ENCODE measurements at regions not wholly inside any gene's neighbourhood (a gene's known extent, or its start where the extent isn't known, plus 50 kb on each side); places are given as distances from the start of the nearest gene placed in this dataset.
"Not testable (repeated sequence)": the region's sequence is repeated elsewhere in the genome, so short reads cannot be mapped to it uniquely, and the experiment has no call there.

DNA sequence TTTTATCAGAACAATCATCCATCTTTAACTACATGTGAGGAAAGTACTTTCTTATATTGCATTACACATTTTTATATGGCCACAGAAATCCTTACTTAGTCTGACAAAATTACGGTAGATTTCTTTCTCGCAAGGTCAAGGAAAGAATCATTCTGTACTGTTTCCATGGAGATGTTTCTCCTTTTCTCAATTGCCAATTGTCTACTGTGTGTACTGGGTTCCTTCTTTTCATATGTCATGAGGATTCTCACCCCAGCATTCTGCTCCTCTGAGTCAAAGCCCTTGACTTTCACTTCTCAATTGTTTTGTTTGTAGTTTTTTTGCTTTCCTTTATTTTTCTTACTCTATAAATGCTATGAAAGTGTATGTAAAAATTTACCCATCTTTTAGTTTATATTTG lies 99.3 kb upstream of the AGAP9 start:
- H3K9me3 ChIP-seq (ENCODE audit: control insufficient read depth in 4 of 4, low read length in 3 of 4); H3K36me3 ChIP-seq (ENCODE audit: control insufficient read depth in 4 of 4, insufficient read depth in 3 of 4, low read depth in 1 of 4, low read length in 3 of 4); H3K27ac ChIP-seq (ENCODE audit: low read depth in 1 of 2, low read length in 2 of 2); DNase-seq (ENCODE audit: low spot score); H3K4me3 ChIP-seq (ENCODE audit: low read depth in 1 of 3, low read length in 3 of 3); H3K4me1 ChIP-seq (ENCODE audit: control insufficient read depth in 4 of 4, insufficient read depth in 4 of 4, low read length in 3 of 4); H3K9ac ChIP-seq (ENCODE audit: low read depth in 1 of 2, low read length in 2 of 2); H3K27me3 ChIP-seq (ENCODE audit: control insufficient read depth in 4 of 4, insufficient read depth in 4 of 4, low read length in 3 of 4): not testable (repeated sequence)
- 82% methylated on average over 2 of the region's 2 CpGs for WGBS

DNA sequence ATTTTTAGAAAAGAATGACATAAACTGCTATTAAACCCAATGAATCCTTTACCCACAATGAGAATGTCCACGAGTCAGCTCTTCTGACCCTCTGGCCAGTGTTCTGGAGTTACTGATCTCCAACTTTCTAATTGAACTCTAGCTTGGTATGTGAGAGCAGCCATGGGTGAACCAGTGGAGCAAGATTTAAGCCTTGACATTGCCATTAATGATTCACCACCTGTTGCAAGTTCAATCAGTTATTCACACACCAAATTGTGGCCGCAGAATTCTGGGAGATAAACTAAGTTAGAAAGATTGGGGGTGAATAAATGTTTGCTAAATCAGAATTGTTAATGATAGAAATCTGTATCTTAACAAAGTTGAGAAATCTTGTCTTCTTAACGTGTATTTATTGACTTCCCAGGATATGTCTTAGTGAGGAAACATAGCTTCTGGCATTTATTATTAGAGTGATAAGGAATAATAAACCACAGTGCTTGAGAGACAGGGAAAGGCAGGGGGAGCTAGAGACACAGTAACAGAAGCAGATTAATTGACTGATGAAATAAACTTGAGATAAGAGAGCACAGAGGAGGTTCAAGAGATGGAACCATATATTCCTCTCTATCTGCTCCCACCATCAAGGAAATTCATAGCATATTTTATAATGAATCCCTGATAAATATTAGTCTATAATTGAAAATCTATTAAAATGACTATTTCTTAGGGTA lies 96.0 kb upstream of the AGAP9 start:
- WGBS: 41% methylated on average over 2 of the region's 3 CpGs
- TF ChIP-seq JUND (IDR thresholded peaks at IDR 0.05) (peak in 1 of 2 donors; percentile 16), RAD21 (IDR thresholded peaks at IDR 0.05) (peak; percentile 44 to 60), SP1 (IDR thresholded peaks at IDR 0.05) (peak; percentile 45)
- TF ChIP-seq, protein P1, sequence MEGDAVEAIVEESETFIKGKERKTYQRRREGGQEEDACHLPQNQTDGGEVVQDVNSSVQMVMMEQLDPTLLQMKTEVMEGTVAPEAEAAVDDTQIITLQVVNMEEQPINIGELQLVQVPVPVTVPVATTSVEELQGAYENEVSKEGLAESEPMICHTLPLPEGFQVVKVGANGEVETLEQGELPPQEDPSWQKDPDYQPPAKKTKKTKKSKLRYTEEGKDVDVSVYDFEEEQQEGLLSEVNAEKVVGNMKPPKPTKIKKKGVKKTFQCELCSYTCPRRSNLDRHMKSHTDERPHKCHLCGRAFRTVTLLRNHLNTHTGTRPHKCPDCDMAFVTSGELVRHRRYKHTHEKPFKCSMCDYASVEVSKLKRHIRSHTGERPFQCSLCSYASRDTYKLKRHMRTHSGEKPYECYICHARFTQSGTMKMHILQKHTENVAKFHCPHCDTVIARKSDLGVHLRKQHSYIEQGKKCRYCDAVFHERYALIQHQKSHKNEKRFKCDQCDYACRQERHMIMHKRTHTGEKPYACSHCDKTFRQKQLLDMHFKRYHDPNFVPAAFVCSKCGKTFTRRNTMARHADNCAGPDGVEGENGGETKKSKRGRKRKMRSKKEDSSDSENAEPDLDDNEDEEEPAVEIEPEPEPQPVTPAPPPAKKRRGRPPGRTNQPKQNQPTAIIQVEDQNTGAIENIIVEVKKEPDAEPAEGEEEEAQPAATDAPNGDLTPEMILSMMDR (IDR thresholded peaks at IDR 0.05; ENCODE audit: low read depth, low read length, missing input control): peak; percentile 9
- not testable (repeated sequence) for H3K4me3 ChIP-seq (ENCODE audit: low read depth in 1 of 3, low read length in 3 of 3); H3K36me3 ChIP-seq (ENCODE audit: control insufficient read depth in 4 of 4, insufficient read depth in 3 of 4, low read depth in 1 of 4, low read length in 3 of 4); H3K27ac ChIP-seq (ENCODE audit: low read depth in 1 of 2, low read length in 2 of 2); H3K9ac ChIP-seq (ENCODE audit: low read depth in 1 of 2, low read length in 2 of 2); H3K9me3 ChIP-seq (ENCODE audit: control insufficient read depth in 4 of 4, low read length in 3 of 4); H3K4me1 ChIP-seq (ENCODE audit: control insufficient read depth in 4 of 4, insufficient read depth in 4 of 4, low read length in 3 of 4); DNase-seq (ENCODE audit: low spot score); H3K27me3 ChIP-seq (ENCODE audit: control insufficient read depth in 4 of 4, insufficient read depth in 4 of 4, low read length in 3 of 4)

DNA sequence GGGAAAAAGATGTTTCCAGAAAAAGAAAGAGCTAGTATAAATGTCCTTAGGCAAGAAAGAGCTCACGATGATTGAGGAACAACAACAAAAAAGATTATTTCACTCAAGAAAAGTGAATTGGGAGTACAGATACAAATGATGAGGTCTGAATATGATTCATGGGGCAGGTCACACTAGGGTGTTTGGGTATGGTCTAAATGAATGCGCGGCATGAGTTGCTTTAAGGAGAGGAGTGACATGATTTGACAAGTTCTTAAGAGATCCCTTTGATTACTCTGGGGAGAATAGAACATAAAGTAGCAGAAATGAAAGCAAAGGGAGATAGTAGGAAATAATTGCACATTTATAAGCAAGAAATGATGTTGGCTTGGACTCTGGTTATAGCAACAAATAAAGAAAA lies 85.9 kb upstream of the AGAP9 start:
- H3K4me3 ChIP-seq (ENCODE audit: low read depth in 1 of 3, low read length in 3 of 3); DNase-seq (ENCODE audit: low spot score); H3K4me1 ChIP-seq (ENCODE audit: control insufficient read depth in 4 of 4, insufficient read depth in 4 of 4, low read length in 3 of 4); H3K9ac ChIP-seq (ENCODE audit: low read depth in 1 of 2, low read length in 2 of 2); H3K27me3 ChIP-seq (ENCODE audit: control insufficient read depth in 4 of 4, insufficient read depth in 4 of 4, low read length in 3 of 4); H3K9me3 ChIP-seq (ENCODE audit: control insufficient read depth in 4 of 4, low read length in 3 of 4); H3K27ac ChIP-seq (ENCODE audit: low read depth in 1 of 2, low read length in 2 of 2); H3K36me3 ChIP-seq (ENCODE audit: control insufficient read depth in 4 of 4, insufficient read depth in 3 of 4, low read depth in 1 of 4, low read length in 3 of 4): not testable (repeated sequence)
- WGBS: no CpG with 5 or more reads among the region's 3 CpGs

DNA sequence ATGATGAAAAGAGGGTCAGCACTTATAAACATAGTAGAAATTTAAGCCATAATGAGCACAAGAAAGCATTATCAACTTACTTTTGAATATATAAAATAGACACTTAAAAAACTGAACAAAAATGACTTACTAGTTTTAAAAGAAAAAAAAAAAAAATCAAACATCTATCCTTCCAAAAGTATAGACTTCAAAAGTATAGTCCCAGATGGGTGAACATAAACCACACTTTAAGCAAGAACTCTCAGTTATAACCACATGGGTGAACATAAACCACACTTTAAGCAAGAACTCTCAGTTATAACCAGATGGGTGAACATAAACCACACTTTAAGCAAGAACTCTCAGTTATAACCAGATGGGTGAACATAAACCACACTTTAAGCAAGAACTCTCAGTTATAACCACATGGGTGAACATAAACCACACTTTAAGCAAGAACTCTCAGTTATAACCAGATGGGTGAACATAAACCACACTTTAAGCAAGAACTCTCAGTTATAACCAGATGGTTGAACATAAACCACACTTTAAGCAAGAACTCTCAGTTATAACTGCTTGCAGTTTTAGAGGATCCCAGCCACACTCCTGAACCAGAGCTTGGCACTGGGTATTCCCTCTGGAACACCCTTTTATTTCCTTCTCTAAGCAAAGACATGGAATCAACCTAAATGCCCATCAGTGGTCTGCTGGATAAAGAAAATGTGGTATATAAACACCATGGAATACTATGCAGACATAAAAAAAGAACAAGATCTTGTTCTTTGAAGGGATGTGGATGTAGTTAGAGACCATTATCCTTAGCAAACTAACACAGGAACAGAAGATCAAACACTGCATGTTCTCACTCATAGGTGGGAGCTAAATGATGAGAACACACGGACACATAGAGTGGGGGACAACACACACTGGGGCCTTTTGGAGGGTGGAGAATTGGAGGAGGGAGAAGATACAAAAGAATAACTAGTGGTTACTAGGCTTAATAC lies 82.6 kb upstream of the AGAP9 start:
- not testable (repeated sequence) for H3K27me3 ChIP-seq (ENCODE audit: control insufficient read depth in 4 of 4, insufficient read depth in 4 of 4, low read length in 3 of 4); H3K4me3 ChIP-seq (ENCODE audit: low read depth in 1 of 3, low read length in 3 of 3); H3K9me3 ChIP-seq (ENCODE audit: control insufficient read depth in 4 of 4, low read length in 3 of 4); H3K36me3 ChIP-seq (ENCODE audit: control insufficient read depth in 4 of 4, insufficient read depth in 3 of 4, low read depth in 1 of 4, low read length in 3 of 4); H3K4me1 ChIP-seq (ENCODE audit: control insufficient read depth in 4 of 4, insufficient read depth in 4 of 4, low read length in 3 of 4); H3K9ac ChIP-seq (ENCODE audit: low read depth in 1 of 2, low read length in 2 of 2); H3K27ac ChIP-seq (ENCODE audit: low read depth in 1 of 2, low read length in 2 of 2); DNase-seq (ENCODE audit: low spot score)
- no CpG with 5 or more reads among the region's 1 CpG for WGBS

DNA sequence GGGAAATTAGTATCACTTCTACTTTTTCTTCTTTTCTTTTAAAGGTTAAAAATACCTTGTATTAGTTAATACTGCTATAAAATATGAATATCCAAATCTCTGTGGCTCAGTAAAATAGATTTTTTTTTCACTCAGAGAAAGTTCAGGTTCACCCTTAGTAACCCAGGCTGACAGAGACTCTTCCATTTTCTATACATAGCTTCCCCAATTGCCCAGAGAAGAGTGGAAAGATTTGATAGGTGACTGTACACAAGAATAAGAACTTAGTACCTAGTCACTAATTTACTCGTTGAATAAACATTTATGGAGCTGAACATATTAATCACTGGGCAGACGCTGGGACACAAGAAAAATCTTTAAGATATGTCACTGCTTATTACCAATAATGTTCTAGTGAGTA lies 77.2 kb upstream of the AGAP9 start:
- H3K36me3 ChIP-seq (ENCODE audit: control insufficient read depth in 4 of 4, insufficient read depth in 3 of 4, low read depth in 1 of 4, low read length in 3 of 4); H3K4me3 ChIP-seq (ENCODE audit: low read depth in 1 of 3, low read length in 3 of 3); H3K27me3 ChIP-seq (ENCODE audit: control insufficient read depth in 4 of 4, insufficient read depth in 4 of 4, low read length in 3 of 4); H3K9me3 ChIP-seq (ENCODE audit: control insufficient read depth in 4 of 4, low read length in 3 of 4); H3K4me1 ChIP-seq (ENCODE audit: control insufficient read depth in 4 of 4, insufficient read depth in 4 of 4, low read length in 3 of 4); H3K27ac ChIP-seq (ENCODE audit: low read depth in 1 of 2, low read length in 2 of 2); DNase-seq (ENCODE audit: low spot score); H3K9ac ChIP-seq (ENCODE audit: low read depth in 1 of 2, low read length in 2 of 2): not testable (repeated sequence)
- 71% methylated on average over 2 of the region's 2 CpGs for WGBS

DNA sequence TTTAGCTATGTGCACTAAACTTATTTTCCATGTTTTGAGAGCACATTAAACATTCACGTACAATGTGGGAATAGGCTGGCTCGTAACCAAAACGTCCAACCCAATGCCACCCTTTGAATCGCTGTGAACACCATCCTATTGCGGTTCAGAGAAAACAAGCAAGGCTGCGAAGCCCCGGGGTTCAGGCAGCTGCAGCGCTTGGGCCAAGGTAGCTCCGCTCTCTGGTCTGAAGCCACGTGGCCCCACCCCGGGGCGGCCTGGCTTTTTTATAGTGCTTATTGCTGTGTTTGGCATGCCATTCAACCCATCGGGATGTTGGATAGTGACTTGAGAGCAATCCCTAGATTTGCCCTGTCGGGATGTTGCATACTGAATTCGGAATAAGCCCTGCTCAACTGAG lies 76.7 kb upstream of the AGAP9 start:
- not testable (repeated sequence) for H3K9ac ChIP-seq (ENCODE audit: low read depth in 1 of 2, low read length in 2 of 2); H3K36me3 ChIP-seq (ENCODE audit: control insufficient read depth in 4 of 4, insufficient read depth in 3 of 4, low read depth in 1 of 4, low read length in 3 of 4); H3K4me3 ChIP-seq (ENCODE audit: low read depth in 1 of 3, low read length in 3 of 3); H3K27me3 ChIP-seq (ENCODE audit: control insufficient read depth in 4 of 4, insufficient read depth in 4 of 4, low read length in 3 of 4); H3K9me3 ChIP-seq (ENCODE audit: control insufficient read depth in 4 of 4, low read length in 3 of 4); H3K4me1 ChIP-seq (ENCODE audit: control insufficient read depth in 4 of 4, insufficient read depth in 4 of 4, low read length in 3 of 4); H3K27ac ChIP-seq (ENCODE audit: low read depth in 1 of 2, low read length in 2 of 2); DNase-seq (ENCODE audit: low spot score)
- 71% methylated on average over 14 of the region's 15 CpGs for WGBS

All from liver (tissue), 8 donors.